Endothelial cell of umbilical vein (primary cell): ENCODE measurements at regions not wholly inside any gene's neighbourhood (a gene's known extent, or its start where the extent isn't known, plus 50 kb on each side); places are given as distances from the start of the nearest gene placed in this dataset.

Experiments used
- BruUV-seq: library from RNA; stranded (reverse); fragments of 400-500 nt; replicated peaks from 2 replicates; lab custom pipeline; 2021; lab: Mats Ljungman, UMichigan
- CTCF ChIA-PET: fragments of 300-600, 350-600 bp; sonication (Branson Sonifier 250); formaldehyde crosslinking; loops from one replicate; lab custom pipeline; 2021; ENCODE audit warnings: antibody characterized with exemption, inconsistent platforms; lab: Charles Lee
- POLR2A ChIA-PET: fragments of 300-600, 350-600 bp; sonication (Branson Sonifier 250); formaldehyde crosslinking; loops from one replicate; lab custom pipeline; 2021; ENCODE audit warnings: antibody characterized with exemption, inconsistent platforms; lab: Charles Lee
- DNase-seq: peaks from one replicate; pipeline ENCODE4 v3.0.0-alpha.2; 2011; ENCODE audit warnings: low read depth, low spot score
- FAIRE-seq: peaks from 2 replicates; lab custom pipeline; 2011; peaks lifted over from hg19 to GRCh38; lab: Jason Lieb, UNC
- H2AFZ ChIP-seq: 2 replicates; pipeline ENCODE4 v1.6.0; 2012; ENCODE audit warnings: low read depth, low read length, control low read depth, inconsistent platforms
- H3K27ac ChIP-seq: 2 replicates; pipeline ENCODE4 v1.5.1; 2011; ENCODE audit warnings: low read depth, mild to moderate bottlenecking, control low read depth, low read length, moderate library complexity; ENCODE audit not compliant: insufficient read depth
- H3K27me3 ChIP-seq, 2 experiments: 2 replicates each; pipeline versions ENCODE4 v1.6.0 to v1.6.1; 2011; ENCODE audit warnings: low read length in 2 of 2, mixed read lengths in 1 of 2; ENCODE audit not compliant: control insufficient read depth in 2 of 2, insufficient read depth in 2 of 2
- H3K36me3 ChIP-seq, 2 experiments: 2 replicates in 1 of 2; 3 replicates in 1 of 2; pipeline ENCODE4 v1.5.1; 2011; ENCODE audit warnings: low read length in 2 of 2, mild to moderate bottlenecking in 1 of 2, moderate library complexity in 1 of 2; ENCODE audit not compliant: control insufficient read depth in 2 of 2, insufficient read depth in 2 of 2; ENCODE audit errors: extremely low read depth in 1 of 2
- H3K4me1 ChIP-seq: 3 replicates; pipeline ENCODE4 v1.5.1; 2011; ENCODE audit warnings: mild to moderate bottlenecking, low read length; ENCODE audit not compliant: control insufficient read depth, insufficient read depth; ENCODE audit errors: extremely low read depth
- H3K4me2 ChIP-seq: 2 replicates; pipeline ENCODE4 v1.6.1; 2011; ENCODE audit warnings: low read length, control low read depth, mixed read lengths; ENCODE audit not compliant: insufficient read depth
- H3K4me3 ChIP-seq, 3 experiments: fragments of 200-600 bp in 1 of 3; sonication (generic), shearing (Covaris generic) in 1 of 3; replicated peaks in 1 of 3; 2 replicates each; pipeline ENCODE4 v1.5.1; 2011 to 2016; ENCODE audit warnings: control low read depth in 3 of 3, low read length in 3 of 3, mild to moderate bottlenecking in 2 of 3, inconsistent platforms in 1 of 3, low read depth in 1 of 3, moderate library complexity in 1 of 3; ENCODE audit not compliant: insufficient read depth in 1 of 3
- H3K79me2 ChIP-seq: 2 replicates; pipeline ENCODE4 v1.6.0; 2012; ENCODE audit warnings: low read length, inconsistent platforms; ENCODE audit not compliant: control insufficient read depth, insufficient read depth
- H3K9ac ChIP-seq: replicated peaks from 2 replicates; pipeline ENCODE3; 2011; ENCODE audit warnings: low read length, control low read depth; ENCODE audit not compliant: insufficient read depth; ENCODE audit errors: extremely low read depth
- H3K9me1 ChIP-seq: replicated peaks from 3 replicates; pipeline ENCODE4 v1.6.0; 2011; ENCODE audit warnings: mild to moderate bottlenecking, low read length; ENCODE audit not compliant: control insufficient read depth, insufficient read depth; ENCODE audit errors: extremely low read depth
- H3K9me3 ChIP-seq: replicated peaks from 2 replicates; pipeline ENCODE4 v1.5.1; 2012; ENCODE audit warnings: low read length, inconsistent platforms; ENCODE audit not compliant: control insufficient read depth, insufficient read depth
- H4K20me1 ChIP-seq: replicated peaks from 2 replicates; pipeline ENCODE3; 2011; ENCODE audit warnings: mild to moderate bottlenecking, low read length; ENCODE audit not compliant: control insufficient read depth, insufficient read depth; ENCODE audit errors: extremely low read depth
- CTCF ChIP-seq, 2 donors: IDR thresholded peaks; 1 replicate in 1 of 2; 2 replicates in 1 of 2; pipeline ENCODE4 v1.5.1; 2011; ENCODE audit warnings: low read length in 2 of 2, mild to moderate bottlenecking in 2 of 2, moderate library complexity in 2 of 2, control low read depth in 1 of 2, inconsistent platforms in 1 of 2, low read depth in 1 of 2; ENCODE audit not compliant: insufficient read depth in 1 of 2; ENCODE audit errors: extremely low read depth in 1 of 2
- EZH2 ChIP-seq: IDR thresholded peaks from 2 replicates; pipeline ENCODE4 v1.6.1; 2012; ENCODE audit warnings: borderline replicate concordance, low read depth, mild to moderate bottlenecking, moderate library complexity, low read length, inconsistent platforms; ENCODE audit not compliant: severe bottlenecking
- FOS ChIP-seq: IDR thresholded peaks from 2 replicates; pipeline ENCODE4 v1.6.1; 2011; ENCODE audit warnings: mild to moderate bottlenecking, low read length, moderate library complexity, borderline replicate concordance; ENCODE audit not compliant: insufficient read depth
- GATA2 ChIP-seq: IDR thresholded peaks from 2 replicates; pipeline ENCODE4 v1.7.0; 2011; ENCODE audit warnings: low read depth, mild to moderate bottlenecking, moderate library complexity, mixed read lengths, low read length; ENCODE audit not compliant: insufficient read length, insufficient read depth
- JUN ChIP-seq: IDR thresholded peaks from 2 replicates; pipeline ENCODE4 v1.6.1; 2011; ENCODE audit warnings: borderline replicate concordance, low read depth; ENCODE audit not compliant: insufficient read length, insufficient read depth
- MAX ChIP-seq: IDR thresholded peaks from 2 replicates; pipeline ENCODE4 v1.6.1; 2011; ENCODE audit not compliant: insufficient read depth, insufficient read length
- MYC ChIP-seq: IDR thresholded peaks from one replicate; pipeline ENCODE4 v1.6.1; 2011; ENCODE audit warnings: mild to moderate bottlenecking, low read depth, low read length
- POLR2A ChIP-seq: IDR thresholded peaks from 2 replicates; pipeline ENCODE4 v1.6.1; 2012; ENCODE audit warnings: low read depth, mild to moderate bottlenecking, control low read depth, low read length
- POLR2AphosphoS5 ChIP-seq: IDR thresholded peaks from 2 replicates; pipeline ENCODE4 v1.6.1; 2012; ENCODE audit warnings: low read depth, mild to moderate bottlenecking, control low read depth, low read length, moderate library complexity; ENCODE audit not compliant: insufficient read depth
- dilution Hi-C: fragments of 300-500 bp; cut with MboI; formaldehyde crosslinking; loops from one replicate; pipeline ENCODE4 v1.15.0; 2019; ENCODE audit warnings: low sequenced_read_pairs; ENCODE audit not compliant: extremely low pct_ligation_motif_present
- intact Hi-C: fragments of 100-400 bp; cut with micrococcal nuclease; formaldehyde crosslinking; loops from one replicate; pipeline ENCODE4 v1.10.0; 2022

GRCh38 chr3:117135207-117135606 lies 425.6 kb downstream of the TUSC7 start:
- Histone ChIP-seq H3K4me2 (no peak overlapping the region), H3K9me1 (no peaks in the 10 kb centered on the region), H3K79me2 (no peaks in the 10 kb centered on the region), H3K36me3 (no peaks in the 10 kb centered on the region), H4K20me1 (no peaks in the 10 kb centered on the region), H3K4me1 (no peaks in the 10 kb centered on the region), H3K9ac (no peak overlapping the region), H3K4me3 (no peak overlapping the region), H3K9me3 (no peaks in the 10 kb centered on the region), H3K27ac (no peak overlapping the region), H3K27me3 (no peaks in the 10 kb centered on the region), H2AFZ (no peak overlapping the region)
- DNase-seq: no peak
- intact Hi-C loops: no loop called here
- CTCF ChIA-PET: interaction anchor here (1.5 kb wide), 1 partner anchor 10 kb away, joined by 4 read pairs; no protein-coding TSS in a partner anchor
- dilution Hi-C loops: no loop called here
- FAIRE-seq: no peak
- BruUV-seq: no TSS peak
- POLR2A ChIA-PET: no interaction called here
- no peak for TF ChIP-seq POLR2AphosphoS5

- Histone ChIP-seq H3K27me3 (no peaks in the 10 kb centered on the region), H2AFZ (no peak overlapping the region), H3K4me3 (no peak overlapping the region), H3K9me3 (no peaks in the 10 kb centered on the region), H3K79me2 (no peaks in the 10 kb centered on the region), H3K9ac (no peak overlapping the region), H3K36me3 (no peaks in the 10 kb centered on the region), H4K20me1 (no peaks in the 10 kb centered on the region), H3K4me2 (no peak overlapping the region), H3K9me1 (no peaks in the 10 kb centered on the region), H3K4me1 (no peaks in the 10 kb centered on the region), H3K27ac (no peak overlapping the region)
- ChIA-PET POLR2A (no interaction called here), CTCF (interaction anchor here (0.9 to 1.5 kb wide), 4 partner anchors 9 to 77 kb away, joined by 3 to 4 read pairs (median 3); no protein-coding TSS in a partner anchor)
- intact Hi-C loops: no loop called here
- dilution Hi-C loops: no loop called here
- TF ChIP-seq MAX (no peak), MYC (no peak), POLR2A (no peak), JUN (no peak), CTCF (IDR thresholded peaks at IDR 0.05; ENCODE audit: extremely low read depth in 1 of 2, insufficient read depth in 1 of 2, low read depth in 1 of 2, low read length in 2 of 2) (no peak), POLR2AphosphoS5 (no peak), GATA2 (no peak), EZH2 (no peak), FOS (no peak)
- no TSS peak for BruUV-seq
- DNase-seq (no peak), FAIRE-seq (no peak)
These were observed 426.4 kb downstream of the TUSC7 start for GRCh38 chr3:117136003-117136402.
